ENCODE measurements at regions not wholly inside any gene's neighbourhood (a gene's known extent, or its start where the extent isn't known, plus 50 kb on each side); places are given as distances from the start of the nearest gene placed in this dataset.
A peak's percentile ranks its signal among the peaks of the same experiment; 100 is the strongest.

- no peak for DNase-seq
These were observed 242.1 kb downstream of the BUD13 start for GRCh38 chr11:116530705-116531104.

GRCh38 chr11:116529271-116529670, 243.5 kb downstream of the BUD13 start:
- DNase-seq, result no peak

DNA sequence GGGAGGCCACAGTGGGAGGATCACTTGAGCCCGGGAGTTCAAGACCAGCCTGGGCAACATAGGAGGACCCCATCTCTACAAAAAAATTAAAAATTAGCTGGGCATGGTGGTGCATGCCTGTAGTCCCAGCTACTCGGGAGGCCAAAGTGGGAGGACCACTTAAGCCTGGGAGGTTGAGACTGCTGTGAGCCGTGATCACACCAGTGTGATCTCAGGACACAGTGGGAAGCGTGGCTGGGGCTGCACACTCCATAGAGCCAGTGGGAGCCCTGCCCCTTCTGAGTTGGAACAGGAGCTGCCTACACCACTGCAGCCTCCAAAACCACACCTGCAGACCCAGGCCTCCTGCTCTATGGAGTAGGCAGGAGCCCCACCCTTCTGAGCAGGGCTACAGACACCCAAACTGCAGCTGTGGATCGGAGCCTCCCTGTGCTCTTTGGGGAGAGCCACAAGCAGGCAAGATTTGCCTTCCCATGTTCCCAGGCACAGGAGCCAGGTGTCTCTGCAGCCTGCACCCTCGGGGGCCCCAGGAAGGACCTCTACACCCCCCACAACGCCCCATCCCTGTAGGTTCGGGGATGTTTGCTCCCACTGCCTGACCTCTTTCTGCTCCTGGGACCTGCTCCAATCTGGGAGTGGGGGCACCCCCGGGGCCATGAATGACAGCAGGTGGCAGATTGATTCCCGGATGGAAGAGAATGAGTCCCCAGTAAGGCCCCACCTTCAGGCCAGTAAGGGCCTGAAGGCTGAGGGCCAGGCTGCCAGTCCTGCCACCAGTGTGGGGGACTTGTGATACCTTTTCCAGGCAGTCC, 245.4 kb downstream of the BUD13 start:
- DNase-seq, result no peak

GRCh38 chr11:116525961-116526495, 246.8 kb downstream of the BUD13 start:
- DNase-seq, result no peak

DNA sequence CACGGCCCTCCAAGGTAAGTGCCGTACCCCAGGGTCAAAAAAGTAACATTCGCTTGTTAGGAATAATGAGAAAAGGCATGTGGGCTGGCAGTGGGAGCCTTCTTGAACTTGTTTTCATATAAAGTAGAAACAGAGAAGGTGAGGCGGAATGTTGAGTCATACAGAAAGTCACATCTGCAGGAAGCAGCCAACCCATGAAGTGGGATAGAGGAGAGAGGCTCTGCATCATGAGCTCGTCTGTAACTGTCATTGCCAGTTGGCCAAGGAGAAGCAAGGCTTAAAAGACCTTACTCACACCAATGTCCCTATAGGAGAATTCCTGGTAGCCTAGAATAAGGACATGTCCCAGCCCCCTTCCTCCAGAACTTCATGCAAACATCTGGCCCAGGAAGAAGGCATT, 253.3 kb downstream of the BUD13 start:
- no peak for DNase-seq

GRCh38 chr11:116518141-116518540, 254.6 kb downstream of the BUD13 start:
- no peak for DNase-seq

GRCh38 chr11:116517584-116517983, 255.2 kb downstream of the BUD13 start:
- no peak for DNase-seq

DNA sequence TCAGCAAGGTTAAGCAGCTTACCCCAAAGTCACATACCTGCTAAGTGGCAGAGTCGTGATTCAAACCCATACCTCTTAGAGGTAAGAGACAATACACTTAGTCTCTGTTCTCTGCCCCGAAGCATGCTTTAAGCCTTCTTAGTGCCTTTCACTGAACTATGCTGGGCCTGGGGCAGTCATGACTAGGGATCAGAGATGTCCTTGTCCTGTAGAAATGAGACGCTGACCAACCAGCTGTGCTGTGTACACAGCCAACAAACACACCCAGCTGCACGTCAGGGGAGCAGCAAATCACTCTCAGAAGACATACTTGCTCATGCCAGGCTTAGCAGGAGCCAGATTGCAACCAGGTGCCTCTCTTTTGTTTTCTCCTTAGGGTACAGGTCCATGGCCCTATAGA, 255.7 kb downstream of the BUD13 start:
- DNase-seq, result no peak

- no peak for DNase-seq
These were observed 257.1 kb downstream of the BUD13 start for GRCh38 chr11:116515664-116516184.

- peak in 1 of 2 donors; percentile 46 for DNase-seq
These were observed 258.9 kb downstream of the BUD13 start for GRCh38 chr11:116513894-116514293.

- no peak for DNase-seq
These were observed 259.4 kb downstream of the BUD13 start for GRCh38 chr11:116513278-116513823.

DNA sequence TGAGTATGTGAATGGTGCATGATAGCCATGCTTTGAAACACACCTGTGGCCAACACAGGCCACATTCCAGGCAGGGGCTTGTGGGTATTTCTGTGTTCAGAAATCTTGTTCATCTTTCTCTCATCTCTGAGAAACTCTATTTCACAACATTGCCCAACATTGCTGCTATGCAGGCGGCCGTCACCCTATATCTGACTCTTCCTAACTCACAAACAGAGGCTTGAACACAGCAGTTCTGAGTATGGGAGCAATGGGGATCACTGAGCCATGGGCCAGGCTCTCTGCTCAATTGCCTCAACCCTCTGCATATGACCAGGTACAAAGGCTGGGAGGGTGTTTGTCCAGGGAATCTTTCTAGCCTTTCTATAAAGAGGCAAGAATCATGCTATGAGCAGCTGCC, 259.9 kb downstream of the BUD13 start:
- DNase-seq, result no peak

DNA sequence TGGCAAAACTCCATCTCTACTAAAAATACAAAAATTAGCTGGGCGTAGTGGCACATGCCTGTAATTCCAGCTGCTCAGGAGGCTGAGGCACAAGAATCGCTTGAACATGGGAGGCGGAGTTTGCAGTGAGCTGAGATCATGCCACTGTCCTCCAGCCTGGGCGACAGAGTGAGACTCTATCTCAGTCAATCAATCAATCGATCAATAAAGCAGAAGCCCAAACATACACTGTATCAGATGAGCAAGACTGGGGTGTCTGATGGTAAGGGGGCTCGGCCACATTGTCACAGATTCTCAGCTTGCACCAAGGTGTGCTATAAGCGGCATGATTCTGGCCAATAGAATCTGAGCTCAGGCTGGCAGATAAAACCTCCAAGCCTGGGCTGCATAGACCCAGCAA, 261.1 kb downstream of the BUD13 start:
- no peak for DNase-seq

GRCh38 chr11:116510886-116511650, 261.7 kb downstream of the BUD13 start:
- DNase-seq, result no peak

DNA sequence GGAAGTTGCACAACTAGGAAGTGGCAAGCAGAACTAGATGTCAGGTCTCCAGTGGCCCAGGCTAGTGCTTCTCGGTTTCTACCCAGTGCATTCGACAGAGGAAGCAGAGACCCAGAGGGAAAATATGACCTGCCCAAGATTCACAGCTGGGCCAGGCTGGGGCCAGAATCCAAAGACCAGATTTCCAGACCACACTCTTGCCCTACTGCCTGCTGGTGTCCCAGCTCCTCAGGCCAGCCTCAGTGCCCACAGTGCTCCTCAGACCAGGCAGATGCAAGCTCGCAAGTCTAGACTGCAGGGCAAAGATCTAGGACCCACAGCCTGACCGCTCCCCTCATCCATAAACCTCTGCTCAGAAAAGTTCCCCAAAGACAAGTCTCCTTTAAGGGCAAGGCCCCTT, 262.6 kb downstream of the BUD13 start:
- no peak for DNase-seq

GRCh38 chr11:116509551-116509950, 263.2 kb downstream of the BUD13 start:
- no peak for DNase-seq

- no peak for DNase-seq
These were observed 264.7 kb downstream of the BUD13 start for GRCh38 chr11:116507849-116508695.

- DNase-seq, result no peak
These were observed 265.8 kb downstream of the BUD13 start for GRCh38 chr11:116507016-116507415.

- DNase-seq, result no peak
These were observed 266.4 kb downstream of the BUD13 start for GRCh38 chr11:116506263-116506825.

DNA sequence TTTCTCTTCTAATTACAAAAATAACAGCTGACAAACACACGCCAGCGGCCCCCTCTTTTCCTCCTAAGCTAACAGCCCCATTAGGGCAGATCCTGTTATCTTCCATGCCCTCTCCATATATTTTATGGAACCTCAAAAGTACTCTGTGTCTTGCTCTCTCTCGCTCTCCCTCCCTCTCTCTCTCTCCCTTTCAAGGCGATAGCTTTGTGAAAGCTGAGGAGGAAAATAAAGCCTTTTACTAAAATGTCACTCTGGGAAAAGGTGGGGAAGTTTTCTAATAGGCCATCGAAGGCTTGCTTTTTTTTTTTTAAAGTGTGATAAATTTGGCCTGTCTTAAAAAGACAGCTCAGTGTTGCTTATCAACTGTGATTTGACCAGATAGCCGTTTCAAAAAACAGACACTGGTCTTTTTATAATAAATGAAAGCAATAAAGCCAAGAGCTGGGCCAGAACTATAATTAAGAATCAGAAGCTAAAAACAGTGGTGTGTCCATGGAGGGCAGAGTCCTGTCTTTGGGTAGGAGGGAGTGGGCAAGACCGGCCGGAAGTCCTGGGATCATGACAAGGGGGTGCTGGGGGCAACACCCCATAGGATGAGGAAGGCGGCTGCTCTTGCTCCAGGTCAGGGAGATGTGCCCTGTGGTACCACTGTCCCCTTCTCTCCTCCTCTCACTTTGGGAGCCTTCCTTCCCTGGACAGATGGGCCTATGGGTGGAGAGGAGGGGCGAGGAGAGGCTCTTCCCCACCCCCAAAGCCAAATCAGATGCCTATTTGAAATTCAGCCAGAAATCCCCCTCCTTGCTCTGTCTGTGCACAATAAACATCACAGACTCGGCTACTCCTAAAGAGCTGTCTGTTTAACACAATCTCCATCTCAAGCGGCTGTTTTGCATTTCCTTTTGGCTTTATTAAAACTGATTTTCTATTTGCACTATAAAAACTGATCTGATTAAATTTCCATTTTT, 267.2 kb downstream of the BUD13 start:
- DNase-seq, result no peak
